ENCODE measurements at regions not wholly inside any gene's neighbourhood (a gene's known extent, or its start where the extent isn't known, plus 50 kb on each side); places are given as distances from the start of the nearest gene placed in this dataset.

GRCh38 chr14:28264306-28264705, 502.3 kb upstream of the FOXG1 start:
- TF ChIP-seq POLR2AphosphoS5 (IDR thresholded peaks at IDR 0.05; ENCODE audit: low read depth, low read length) (no peak), CTCF (IDR thresholded peaks at IDR 0.05) (no peak), TCF7L2 (IDR thresholded peaks at IDR 0.05; ENCODE audit: low read depth, low read length) (no peak), SIN3A (IDR thresholded peaks at IDR 0.05; ENCODE audit: borderline replicate concordance, insufficient read depth, low read depth, low read length) (no peak)
